K562 (cell line): ENCODE measurements at regions not wholly inside any gene's neighbourhood (a gene's known extent, or its start where the extent isn't known, plus 50 kb on each side); places are given as distances from the start of the nearest gene placed in this dataset.

Experiments
- CBFB ChIP-seq: sonication (generic); formaldehyde crosslinking; IDR thresholded peaks from 2 replicates; pipeline ENCODE4 v1.4.0; 2020; ENCODE audit warnings: mild to moderate bottlenecking, missing genetic modification reagents
- CC2D1A ChIP-seq: fragments of 450-650 bp; IDR thresholded peaks from 2 replicates; pipeline ENCODE4 v1.6.1; 2017; ENCODE audit warnings: mild to moderate bottlenecking
- NFXL1 ChIP-seq: fragments of 450-650 bp; formaldehyde crosslinking; IDR thresholded peaks from 2 replicates; pipeline ENCODE4 v1.4.0; 2021; ENCODE audit warnings: mild to moderate bottlenecking
- TBP ChIP-seq: optimal IDR thresholded peaks from 2 replicates; pipeline ENCODE3; 2011; ENCODE audit warnings: low read depth, low read length, improper control_type of control experiment
- TCFL5 ChIP-seq: fragments of 250-450 bp; sonication (Bioruptor Pico); conservative IDR thresholded peaks from 2 replicates; pipeline ENCODE4 v1.6.1; 2021; ENCODE audit warnings: mild to moderate bottlenecking, moderate library complexity, matching md5 sums
- TGIF2 ChIP-seq: sonication (generic); formaldehyde crosslinking; IDR thresholded peaks from 2 replicates; pipeline ENCODE4 v1.8.1; 2022; ENCODE audit warnings: mild to moderate bottlenecking, missing genetic modification reagents, moderate library complexity
- ZFP36 ChIP-seq: fragments of 150-350 bp; IDR thresholded peaks from 2 replicates; pipeline ENCODE4 v1.6.1; 2018; ENCODE audit warnings: low read length, low read depth; ENCODE audit not compliant: partially characterized antibody
- ZNF253 ChIP-seq: fragments of 250-450 bp; sonication (Bioruptor Pico); conservative IDR thresholded peaks from 2 replicates; pipeline ENCODE4 v1.6.1; 2021; ENCODE audit warnings: mild to moderate bottlenecking
- ZNF384 ChIP-seq: IDR thresholded peaks from 2 replicates; pipeline ENCODE4 v1.6.1; 2012; ENCODE audit warnings: low read depth, low read length, improper control_type of control experiment
- TF ChIP-seq, protein P1 (sequence below): sonication (generic); formaldehyde crosslinking; IDR thresholded peaks from 2 replicates; pipeline ENCODE4 v1.9.0; 2022; ENCODE audit warnings: mild to moderate bottlenecking, missing genetic modification reagents
- TF ChIP-seq, protein P2 (sequence below): sonication (generic); formaldehyde crosslinking; IDR thresholded peaks from 2 replicates; pipeline ENCODE4 v1.9.0; 2022; ENCODE audit warnings: mild to moderate bottlenecking, missing genetic modification reagents
- TF ChIP-seq, protein P3 (sequence below): sonication (generic); formaldehyde crosslinking; IDR thresholded peaks from 2 replicates; pipeline ENCODE4 v1.8.1; 2023; ENCODE audit warnings: mild to moderate bottlenecking, missing genetic modification reagents
- TF ChIP-seq, protein P4 (sequence below): sonication (generic); formaldehyde crosslinking; IDR thresholded peaks from 2 replicates; pipeline ENCODE4 v1.8.0; 2022; ENCODE audit warnings: mild to moderate bottlenecking, low read depth, missing genetic modification reagents
- TF ChIP-seq, protein P5 (sequence below): fragments of 450-650 bp; formaldehyde crosslinking; IDR thresholded peaks from 2 replicates; pipeline ENCODE4 v1.4.0; 2022; ENCODE audit warnings: missing genetic modification characterization

DNA sequence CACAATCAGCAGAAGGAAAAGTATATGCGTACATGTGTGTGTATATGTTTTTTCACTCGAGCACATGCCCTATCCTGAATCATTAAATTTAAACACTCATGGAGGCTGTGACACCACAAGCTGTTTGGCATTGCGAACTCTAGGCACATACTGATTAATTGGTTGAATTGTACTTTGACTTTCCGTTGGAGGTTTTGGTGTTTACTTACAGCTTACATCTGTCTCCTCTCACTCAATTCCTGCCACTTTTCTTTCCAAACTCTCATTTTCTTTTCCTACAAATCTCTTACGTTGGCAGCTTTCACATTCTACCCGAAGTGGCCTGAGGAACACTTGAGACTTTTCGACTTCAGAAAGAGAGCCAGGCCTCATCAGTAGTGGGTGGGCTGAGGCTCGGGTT, 434.1 kb upstream of the SEMA6D start:
- TF ChIP-seq, protein P1, sequence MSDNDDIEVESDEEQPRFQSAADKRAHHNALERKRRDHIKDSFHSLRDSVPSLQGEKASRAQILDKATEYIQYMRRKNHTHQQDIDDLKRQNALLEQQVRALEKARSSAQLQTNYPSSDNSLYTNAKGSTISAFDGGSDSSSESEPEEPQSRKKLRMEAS, result no peak
- TF ChIP-seq TGIF2 (CRISPR knock-in tag), result no peak
- no peak for TF ChIP-seq TCFL5
- TF ChIP-seq CBFB (CRISPR knock-in tag), result no peak
- TF ChIP-seq, protein P2, sequence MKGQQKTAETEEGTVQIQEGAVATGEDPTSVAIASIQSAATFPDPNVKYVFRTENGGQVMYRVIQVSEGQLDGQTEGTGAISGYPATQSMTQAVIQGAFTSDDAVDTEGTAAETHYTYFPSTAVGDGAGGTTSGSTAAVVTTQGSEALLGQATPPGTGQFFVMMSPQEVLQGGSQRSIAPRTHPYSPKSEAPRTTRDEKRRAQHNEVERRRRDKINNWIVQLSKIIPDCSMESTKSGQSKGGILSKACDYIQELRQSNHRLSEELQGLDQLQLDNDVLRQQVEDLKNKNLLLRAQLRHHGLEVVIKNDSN (CRISPR knock-in tag), result no peak
- no peak for TF ChIP-seq ZFP36
- TF ChIP-seq CC2D1A, result no peak
- TF ChIP-seq NFXL1 (CRISPR knock-in tag), result no peak
- TF ChIP-seq, protein P3, sequence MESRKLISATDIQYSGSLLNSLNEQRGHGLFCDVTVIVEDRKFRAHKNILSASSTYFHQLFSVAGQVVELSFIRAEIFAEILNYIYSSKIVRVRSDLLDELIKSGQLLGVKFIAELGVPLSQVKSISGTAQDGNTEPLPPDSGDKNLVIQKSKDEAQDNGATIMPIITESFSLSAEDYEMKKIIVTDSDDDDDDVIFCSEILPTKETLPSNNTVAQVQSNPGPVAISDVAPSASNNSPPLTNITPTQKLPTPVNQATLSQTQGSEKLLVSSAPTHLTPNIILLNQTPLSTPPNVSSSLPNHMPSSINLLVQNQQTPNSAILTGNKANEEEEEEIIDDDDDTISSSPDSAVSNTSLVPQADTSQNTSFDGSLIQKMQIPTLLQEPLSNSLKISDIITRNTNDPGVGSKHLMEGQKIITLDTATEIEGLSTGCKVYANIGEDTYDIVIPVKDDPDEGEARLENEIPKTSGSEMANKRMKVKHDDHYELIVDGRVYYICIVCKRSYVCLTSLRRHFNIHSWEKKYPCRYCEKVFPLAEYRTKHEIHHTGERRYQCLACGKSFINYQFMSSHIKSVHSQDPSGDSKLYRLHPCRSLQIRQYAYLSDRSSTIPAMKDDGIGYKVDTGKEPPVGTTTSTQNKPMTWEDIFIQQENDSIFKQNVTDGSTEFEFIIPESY (CRISPR knock-in tag), result no peak
- no peak for TF ChIP-seq ZNF253 (CRISPR knock-in tag)
- no peak for TF ChIP-seq TBP
- no peak for TF ChIP-seq ZNF384
- TF ChIP-seq, protein P4, sequence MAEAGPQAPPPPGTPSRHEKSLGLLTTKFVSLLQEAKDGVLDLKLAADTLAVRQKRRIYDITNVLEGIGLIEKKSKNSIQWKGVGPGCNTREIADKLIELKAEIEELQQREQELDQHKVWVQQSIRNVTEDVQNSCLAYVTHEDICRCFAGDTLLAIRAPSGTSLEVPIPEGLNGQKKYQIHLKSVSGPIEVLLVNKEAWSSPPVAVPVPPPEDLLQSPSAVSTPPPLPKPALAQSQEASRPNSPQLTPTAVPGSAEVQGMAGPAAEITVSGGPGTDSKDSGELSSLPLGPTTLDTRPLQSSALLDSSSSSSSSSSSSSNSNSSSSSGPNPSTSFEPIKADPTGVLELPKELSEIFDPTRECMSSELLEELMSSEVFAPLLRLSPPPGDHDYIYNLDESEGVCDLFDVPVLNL, result no peak
- TF ChIP-seq, protein P5, sequence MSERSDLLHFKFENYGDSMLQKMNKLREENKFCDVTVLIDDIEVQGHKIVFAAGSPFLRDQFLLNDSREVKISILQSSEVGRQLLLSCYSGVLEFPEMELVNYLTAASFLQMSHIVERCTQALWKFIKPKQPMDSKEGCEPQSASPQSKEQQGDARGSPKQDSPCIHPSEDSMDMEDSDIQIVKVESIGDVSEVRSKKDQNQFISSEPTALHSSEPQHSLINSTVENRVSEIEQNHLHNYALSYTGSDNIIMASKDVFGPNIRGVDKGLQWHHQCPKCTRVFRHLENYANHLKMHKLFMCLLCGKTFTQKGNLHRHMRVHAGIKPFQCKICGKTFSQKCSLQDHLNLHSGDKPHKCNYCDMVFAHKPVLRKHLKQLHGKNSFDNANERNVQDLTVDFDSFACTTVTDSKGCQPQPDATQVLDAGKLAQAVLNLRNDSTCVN, result no peak
